SU-DHL-6 (cell line): ENCODE measurements at regions not wholly inside any gene's neighbourhood (a gene's known extent, or its start where the extent isn't known, plus 50 kb on each side); places are given as distances from the start of the nearest gene placed in this dataset.

Source experiments
- H2AFZ ChIP-seq: fragments of 200-600 bp; sonication (generic); 2 replicates; pipeline ENCODE4 v1.6.1; 2014; ENCODE audit warnings: low read depth, mild to moderate bottlenecking, moderate library complexity, mixed read lengths, antibody characterized with exemption, low read length; ENCODE audit not compliant: severe bottlenecking
- H3F3A ChIP-seq: fragments of 200-600 bp; shearing (Covaris generic); 2 replicates; pipeline ENCODE4 v1.6.0; 2016; ENCODE audit warnings: antibody characterized with exemption, mild to moderate bottlenecking; ENCODE audit not compliant: insufficient read depth
- H3K27ac ChIP-seq: fragments of 200-600 bp; sonication (generic); 2 replicates; pipeline ENCODE4 v1.5.1; 2016; ENCODE audit warnings: low read depth, mild to moderate bottlenecking, low read length, moderate library complexity, mixed read lengths
- H3K27me3 ChIP-seq: fragments of 200-600 bp; sonication (generic), shearing (Covaris generic); 2 replicates; pipeline ENCODE4 v1.6.0; 2014; ENCODE audit warnings: mild to moderate bottlenecking, low read length
- H3K36me3 ChIP-seq: fragments of 200-600 bp; sonication (generic); 2 replicates; pipeline ENCODE4 v1.6.1; 2014; ENCODE audit warnings: mild to moderate bottlenecking, low read length, mixed read lengths
- H3K4me2 ChIP-seq: fragments of 300-600, 200-600 bp; shearing (Covaris generic), sonication (generic); 2 replicates; pipeline ENCODE4 v1.6.0; 2014; ENCODE audit warnings: low read length, low read depth, mild to moderate bottlenecking; ENCODE audit not compliant: poor library complexity, severe bottlenecking
- H3K4me3 ChIP-seq: fragments of 200-600 bp; sonication (generic); 2 replicates; pipeline ENCODE4 v1.5.1; 2014; ENCODE audit warnings: antibody characterized with exemption, low read length, mild to moderate bottlenecking, mixed read lengths; ENCODE audit not compliant: insufficient read depth, poor library complexity, severe bottlenecking
- H3K79me2 ChIP-seq: fragments of 200-600 bp; sonication (generic); 2 replicates; pipeline ENCODE4 v1.6.1; 2014; ENCODE audit warnings: mild to moderate bottlenecking, low read length, moderate library complexity; ENCODE audit not compliant: insufficient read depth
- H3K9ac ChIP-seq: fragments of 200-600 bp; sonication (generic); 2 replicates; pipeline ENCODE4 v1.7.0; 2014; ENCODE audit warnings: mild to moderate bottlenecking, low read length
- H3K9me2 ChIP-seq: fragments of 200-600 bp; sonication (generic); replicated peaks from 2 replicates; pipeline ENCODE4 v1.6.1; 2014; ENCODE audit warnings: low read length; ENCODE audit not compliant: insufficient read depth
- H3K9me3 ChIP-seq: fragments of 200-600 bp; sonication (generic); 2 replicates; pipeline ENCODE4 v1.6.1; 2014; ENCODE audit warnings: low read length, mixed read lengths; ENCODE audit not compliant: insufficient read depth
- H4K20me1 ChIP-seq: fragments of 200-600 bp; sonication (generic); 2 replicates; pipeline ENCODE4 v1.6.1; 2014; ENCODE audit warnings: low read depth, mild to moderate bottlenecking, antibody characterized with exemption, low read length, moderate library complexity, mixed read lengths
- EZH2phosphoT487 ChIP-seq: fragments of 200-600 bp; sonication (generic), shearing (Covaris generic); conservative IDR thresholded peaks from 2 replicates; pipeline ENCODE4 v1.6.1; 2018; ENCODE audit warnings: mild to moderate bottlenecking, antibody characterized with exemption, low read length, moderate library complexity, mixed read lengths
- TF ChIP-seq, protein P1 (sequence below): fragments of 200-600 bp; sonication (generic); IDR thresholded peaks from one replicate; pipeline ENCODE4 v1.5.1; 2017; ENCODE audit warnings: antibody characterized with exemption, mild to moderate bottlenecking, low read length, moderate library complexity; ENCODE audit not compliant: insufficient read depth, poor library complexity, severe bottlenecking

DNA sequence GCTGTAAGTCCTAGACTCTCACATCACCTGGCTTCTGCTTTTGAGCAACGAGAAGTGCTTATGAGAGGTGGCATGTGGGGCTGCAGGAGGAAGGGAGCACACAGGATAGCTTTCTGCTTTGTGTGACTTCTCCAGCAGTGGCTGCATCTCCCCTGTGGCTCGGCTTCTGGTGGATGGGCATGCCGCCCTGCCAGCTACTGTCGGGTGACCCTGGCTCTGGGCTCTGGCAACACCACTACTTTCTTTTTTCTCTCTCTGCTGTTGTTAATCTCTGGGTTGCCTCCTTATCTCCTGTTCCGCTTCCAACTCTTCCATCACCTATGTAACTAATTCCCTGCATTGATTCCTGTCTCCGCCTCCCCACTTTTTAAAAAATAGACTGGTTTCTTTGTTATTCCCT, 209.1 kb upstream of the DAAM1 start:
- H3F3A ChIP-seq: no peaks in the 10 kb centered on the region
- no peak overlapping the region for H3K9ac ChIP-seq
- no peaks in the 10 kb centered on the region for H3K36me3 ChIP-seq
- no peak overlapping the region for H2AFZ ChIP-seq
- no peak overlapping the region for H3K27ac ChIP-seq
- H3K9me3 ChIP-seq: no peaks in the 10 kb centered on the region
- H3K9me2 ChIP-seq: no peaks in the 10 kb centered on the region
- TF ChIP-seq, protein P1, sequence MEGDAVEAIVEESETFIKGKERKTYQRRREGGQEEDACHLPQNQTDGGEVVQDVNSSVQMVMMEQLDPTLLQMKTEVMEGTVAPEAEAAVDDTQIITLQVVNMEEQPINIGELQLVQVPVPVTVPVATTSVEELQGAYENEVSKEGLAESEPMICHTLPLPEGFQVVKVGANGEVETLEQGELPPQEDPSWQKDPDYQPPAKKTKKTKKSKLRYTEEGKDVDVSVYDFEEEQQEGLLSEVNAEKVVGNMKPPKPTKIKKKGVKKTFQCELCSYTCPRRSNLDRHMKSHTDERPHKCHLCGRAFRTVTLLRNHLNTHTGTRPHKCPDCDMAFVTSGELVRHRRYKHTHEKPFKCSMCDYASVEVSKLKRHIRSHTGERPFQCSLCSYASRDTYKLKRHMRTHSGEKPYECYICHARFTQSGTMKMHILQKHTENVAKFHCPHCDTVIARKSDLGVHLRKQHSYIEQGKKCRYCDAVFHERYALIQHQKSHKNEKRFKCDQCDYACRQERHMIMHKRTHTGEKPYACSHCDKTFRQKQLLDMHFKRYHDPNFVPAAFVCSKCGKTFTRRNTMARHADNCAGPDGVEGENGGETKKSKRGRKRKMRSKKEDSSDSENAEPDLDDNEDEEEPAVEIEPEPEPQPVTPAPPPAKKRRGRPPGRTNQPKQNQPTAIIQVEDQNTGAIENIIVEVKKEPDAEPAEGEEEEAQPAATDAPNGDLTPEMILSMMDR: no peak
- no peak for TF ChIP-seq EZH2phosphoT487
- no peak overlapping the region for H3K4me3 ChIP-seq
- H3K79me2 ChIP-seq: no peaks in the 10 kb centered on the region
- no peaks in the 10 kb centered on the region for H4K20me1 ChIP-seq
- H3K4me2 ChIP-seq: no peak overlapping the region
- H3K27me3 ChIP-seq: no peaks in the 10 kb centered on the region

- no peaks in the 10 kb centered on the region for H3K36me3 ChIP-seq
- H2AFZ ChIP-seq: no peak overlapping the region
- no peaks in the 10 kb centered on the region for H3K27me3 ChIP-seq
- no peaks in the 10 kb centered on the region for H3K79me2 ChIP-seq
- no peaks in the 10 kb centered on the region for H3K9me3 ChIP-seq
- H3F3A ChIP-seq: no peaks in the 10 kb centered on the region
- TF ChIP-seq EZH2phosphoT487: no peak
- TF ChIP-seq, protein P1: no peak
- H3K27ac ChIP-seq: no peak overlapping the region
- no peak overlapping the region for H3K4me3 ChIP-seq
- H3K9me2 ChIP-seq: no peaks in the 10 kb centered on the region
- H4K20me1 ChIP-seq: no peaks in the 10 kb centered on the region
- H3K4me2 ChIP-seq: no peak overlapping the region
- no peak overlapping the region for H3K9ac ChIP-seq
Measured at GRCh38 chr14:58981840-58982239, 206.6 kb upstream of the DAAM1 start.

- H4K20me1 ChIP-seq: no peaks in the 10 kb centered on the region
- H3K4me2 ChIP-seq: no peak overlapping the region
- H3K27me3 ChIP-seq: no peaks in the 10 kb centered on the region
- no peaks in the 10 kb centered on the region for H3F3A ChIP-seq
- no peaks in the 10 kb centered on the region for H3K36me3 ChIP-seq
- no peak overlapping the region for H3K9ac ChIP-seq
- H2AFZ ChIP-seq: no peak overlapping the region
- no peaks in the 10 kb centered on the region for H3K9me3 ChIP-seq
- TF ChIP-seq, protein P1: no peak
- no peak for TF ChIP-seq EZH2phosphoT487
- no peak overlapping the region for H3K4me3 ChIP-seq
- no peak overlapping the region for H3K27ac ChIP-seq
- H3K79me2 ChIP-seq: no peaks in the 10 kb centered on the region
- H3K9me2 ChIP-seq: no peaks in the 10 kb centered on the region
Measured at GRCh38 chr14:58985786-58986185, 202.7 kb upstream of the DAAM1 start.
